MCF 10A (cell line): ENCODE measurements at regions not wholly inside any gene's neighbourhood (a gene's known extent, or its start where the extent isn't known, plus 50 kb on each side); places are given as distances from the start of the nearest gene placed in this dataset.
"Not testable (repeated sequence)": the region's sequence is repeated elsewhere in the genome, so short reads cannot be mapped to it uniquely, and the experiment has no call there.

Experiments used
- BruUV-seq: library from RNA; stranded (reverse); fragments of 400-500 nt; replicated peaks from 2 replicates; lab custom pipeline; 2021; lab: Mats Ljungman, UMichigan
- CTCF ChIA-PET: fragments of 300-600 bp; sonication (Branson Sonifier 250); formaldehyde crosslinking; extraction: SDS; loops from one replicate; lab custom pipeline; 2021; ENCODE audit warnings: antibody characterized with exemption, inconsistent platforms; lab: Yijun Ruan, JAX
- POLR2A ChIA-PET: fragments of 300-600, 350-650 bp; sonication (Branson Sonifier 250); formaldehyde crosslinking; extraction: SDS; loops from one replicate; lab custom pipeline; 2020; ENCODE audit warnings: antibody characterized with exemption, inconsistent platforms; lab: Yijun Ruan, JAX
- DNase-seq: peaks from one replicate; pipeline ENCODE4 v3.0.0-alpha.2; 2018; ENCODE audit not compliant: unreplicated experiment
- H3K27ac Mint-ChIP-seq: one replicate; pipeline ENCODE4 v1.8.0; 2022; ENCODE audit warnings: mild to moderate bottlenecking, low read depth, mixed read lengths; ENCODE audit not compliant: unreplicated experiment
- H3K27me3 Mint-ChIP-seq: one replicate; pipeline ENCODE4 v1.8.0; 2022; ENCODE audit warnings: mixed read lengths; ENCODE audit not compliant: insufficient read depth, unreplicated experiment
- H3K36me3 Mint-ChIP-seq: one replicate; pipeline ENCODE4 v1.8.0; 2022; ENCODE audit warnings: mild to moderate bottlenecking, moderate library complexity, mixed read lengths; ENCODE audit not compliant: insufficient read depth, unreplicated experiment
- H3K4me1 Mint-ChIP-seq: one replicate; pipeline ENCODE4 v1.8.0; 2022; ENCODE audit warnings: mixed read lengths; ENCODE audit not compliant: insufficient read depth, unreplicated experiment
- H3K4me3 Mint-ChIP-seq: one replicate; pipeline ENCODE4 v1.8.0; 2022; ENCODE audit warnings: mild to moderate bottlenecking, moderate library complexity, mixed read lengths; ENCODE audit not compliant: unreplicated experiment
- H3K9me3 Mint-ChIP-seq: one replicate; pipeline ENCODE4 v1.8.0; 2022; ENCODE audit warnings: mixed read lengths; ENCODE audit not compliant: unreplicated experiment
- CTCF ChIP-seq: fragments of 200-600 bp; IDR thresholded peaks from one replicate; pipeline ENCODE4 v1.8.0; 2022; ENCODE audit warnings: antibody characterized with exemption, mild to moderate bottlenecking; ENCODE audit not compliant: unreplicated experiment
- intact Hi-C: fragments of 100-400 bp; cut with micrococcal nuclease; formaldehyde crosslinking; loops from 2 replicates; pipeline ENCODE4 v1.14.1; 2022

DNA sequence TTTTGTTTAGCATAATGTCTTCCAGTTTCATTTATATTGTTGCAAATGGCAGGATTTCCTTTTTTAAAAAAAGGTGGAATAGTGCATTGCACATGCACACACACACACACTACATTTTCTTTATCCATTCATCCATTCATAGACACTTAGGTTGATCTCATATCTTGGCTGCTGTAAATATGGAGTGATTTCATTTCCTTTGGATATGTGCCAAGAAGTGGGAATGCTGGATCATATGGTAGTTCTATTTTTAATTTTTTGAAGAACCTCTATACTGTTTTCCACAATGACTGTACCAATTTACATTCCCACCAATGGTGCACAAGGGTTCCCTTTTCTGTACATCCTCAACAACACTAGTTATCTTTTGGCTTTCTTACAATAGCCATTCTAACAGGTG is 68.9 kb downstream of the EBLN1 start:
- H3K4me3 Mint-ChIP-seq = no peak overlapping the region
- ChIA-PET CTCF (no interaction called here), POLR2A (interaction anchor here (0.6 to 1.0 kb wide), 2 partner anchors 12 to 167 kb away, joined by 3 to 4 read pairs; no protein-coding TSS in a partner anchor)
- no peak for TF ChIP-seq CTCF
- intact Hi-C loops = no loop called here
- H3K36me3 Mint-ChIP-seq = no peaks in the 10 kb centered on the region
- H3K27ac Mint-ChIP-seq = no peak overlapping the region
- H3K27me3 Mint-ChIP-seq = no peaks in the 10 kb centered on the region
- no TSS peak for BruUV-seq
- H3K4me1 Mint-ChIP-seq = peaks cover 7% of the 10 kb centered on the region
- DNase-seq = peak; percentile 47
- peaks cover 20% of the 10 kb centered on the region for H3K9me3 Mint-ChIP-seq

DNA sequence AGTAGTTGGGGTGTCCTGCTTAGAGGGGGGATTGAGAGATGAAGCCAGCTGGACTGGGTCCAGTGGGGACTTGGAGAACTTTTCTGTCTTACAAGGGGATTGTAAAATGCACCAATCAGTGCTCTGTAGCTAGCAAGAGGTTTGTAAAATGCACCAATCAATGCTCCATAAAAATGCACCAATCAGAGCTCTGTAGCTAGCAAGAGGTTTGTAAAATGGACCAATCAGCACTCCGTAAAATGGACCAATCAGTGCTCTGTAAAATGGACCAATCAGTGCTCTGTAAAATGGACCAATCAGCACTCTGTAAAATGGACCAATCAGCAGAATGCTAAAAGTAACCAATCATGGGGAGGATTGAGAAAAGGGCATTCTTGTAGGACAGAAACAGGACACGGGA is 71.9 kb downstream of the EBLN1 start:
- H3K27me3 Mint-ChIP-seq, H3K27ac Mint-ChIP-seq, H3K4me1 Mint-ChIP-seq, intact Hi-C loops, BruUV-seq, DNase-seq, CTCF ChIA-PET, H3K4me3 Mint-ChIP-seq, H3K36me3 Mint-ChIP-seq: not testable (repeated sequence)
- H3K9me3 Mint-ChIP-seq = peaks cover 10% of the 10 kb centered on the region
- POLR2A ChIA-PET = interaction anchor here (1.0 to 1.4 kb wide), 4 partner anchors 9 to 74 kb away, joined by 3 to 4 read pairs (median 4); no protein-coding TSS in a partner anchor

GRCh38 chr10:22137542-22137941 is 80.3 kb downstream of the EBLN1 start:
- no peak overlapping the region for H3K4me3 Mint-ChIP-seq
- BruUV-seq = no TSS peak
- no peaks in the 10 kb centered on the region for H3K27me3 Mint-ChIP-seq
- H3K4me1 Mint-ChIP-seq = no peaks in the 10 kb centered on the region
- no peaks in the 10 kb centered on the region for H3K36me3 Mint-ChIP-seq
- intact Hi-C loops = no loop called here
- ChIA-PET CTCF (no interaction called here), POLR2A (interaction anchor here (0.9 to 1.1 kb wide), 2 partner anchors 9 to 28 kb away, joined by 3 to 4 read pairs; no protein-coding TSS in a partner anchor)
- H3K9me3 Mint-ChIP-seq = no peaks in the 10 kb centered on the region
- H3K27ac Mint-ChIP-seq = no peak overlapping the region
- TF ChIP-seq CTCF = no peak
- no peak for DNase-seq

DNA sequence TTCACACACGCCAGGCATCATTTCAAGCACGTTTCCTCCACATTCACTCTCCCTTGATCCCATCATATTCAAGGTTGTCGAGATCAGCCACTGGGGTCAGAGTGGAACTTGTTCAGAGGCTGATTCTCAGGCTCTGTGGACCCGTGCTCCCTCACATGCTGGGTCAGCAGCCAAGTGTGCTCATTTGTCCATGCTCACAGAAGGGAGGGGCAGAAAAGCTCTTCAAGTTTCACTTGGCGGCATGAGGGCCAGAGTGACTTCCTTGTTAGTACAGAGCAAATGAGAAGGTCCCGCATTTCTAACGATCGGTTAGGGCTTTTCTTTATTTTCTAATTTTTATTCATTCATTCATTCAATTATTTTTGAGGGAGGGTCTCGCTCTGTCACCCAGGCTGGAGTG is 82.2 kb downstream of the EBLN1 start:
- BruUV-seq = no TSS peak
- no peak overlapping the region for H3K4me3 Mint-ChIP-seq
- H3K9me3 Mint-ChIP-seq = no peaks in the 10 kb centered on the region
- H3K27ac Mint-ChIP-seq = no peak overlapping the region
- ChIA-PET CTCF (interaction anchor here (1.2 kb wide), 1 partner anchor 45 kb away, joined by 4 read pairs; no protein-coding TSS in a partner anchor), POLR2A (no interaction called here)
- intact Hi-C loops = no loop called here
- no peaks in the 10 kb centered on the region for H3K27me3 Mint-ChIP-seq
- no peaks in the 10 kb centered on the region for H3K36me3 Mint-ChIP-seq
- DNase-seq = no peak
- no peak for TF ChIP-seq CTCF
- H3K4me1 Mint-ChIP-seq = no peaks in the 10 kb centered on the region
